ENCODE measurements at regions not wholly inside any gene's neighbourhood (a gene's known extent, or its start where the extent isn't known, plus 50 kb on each side); places are given as distances from the start of the nearest gene placed in this dataset.
"Not testable (repeated sequence)": the region's sequence is repeated elsewhere in the genome, so short reads cannot be mapped to it uniquely, and the experiment has no call there.

- not testable (repeated sequence) for TF ChIP-seq CTCF (IDR thresholded peaks at IDR 0.05 in 2 of 3, conservative IDR thresholded peaks at IDR 0.05 in 1 of 3; ENCODE audit: control insufficient read depth in 2 of 3, extremely low read depth in 1 of 3, insufficient read depth in 1 of 3, low read depth in 3 of 3, low read length in 3 of 3); JUNB (IDR thresholded peaks at IDR 0.05); REST (IDR thresholded peaks at IDR 0.05; ENCODE audit: low read depth, low read length); MYC (IDR thresholded peaks at IDR 0.05; ENCODE audit: insufficient read depth, insufficient read length, insufficient replicate concordance, low read length, severe bottlenecking); RCOR1 (conservative IDR thresholded peaks at IDR 0.05; ENCODE audit: low read depth, low read length); SP1 (IDR thresholded peaks at IDR 0.05; ENCODE audit: low read depth, low read length); ZBTB40 (IDR thresholded peaks at IDR 0.05; ENCODE audit: borderline replicate concordance); KAT2A (conservative IDR thresholded peaks at IDR 0.05; ENCODE audit: control insufficient read depth, low read depth, low read length); HDAC2 (IDR thresholded peaks at IDR 0.05); ZZZ3 (IDR thresholded peaks at IDR 0.05; ENCODE audit: control insufficient read depth, insufficient read length, low read depth); ZNF384 (IDR thresholded peaks at IDR 0.05; ENCODE audit: borderline replicate concordance, low read depth, low read length); JUND (IDR thresholded peaks at IDR 0.05; ENCODE audit: low read depth, low read length); ZBED1 (IDR thresholded peaks at IDR 0.05; ENCODE audit: borderline replicate concordance); EZH2 (IDR thresholded peaks at IDR 0.05; ENCODE audit: borderline replicate concordance, control insufficient read depth, low read depth, low read length)
Measured at GRCh38 chr9:65414249-65414648, 129.2 kb upstream of the FOXD4L5 start.

All from GM12878 (cell line).